ENCODE measurements at regions not wholly inside any gene's neighbourhood (a gene's known extent, or its start where the extent isn't known, plus 50 kb on each side); places are given as distances from the start of the nearest gene placed in this dataset.
"Not testable (repeated sequence)": the region's sequence is repeated elsewhere in the genome, so short reads cannot be mapped to it uniquely, and the experiment has no call there.

DNA sequence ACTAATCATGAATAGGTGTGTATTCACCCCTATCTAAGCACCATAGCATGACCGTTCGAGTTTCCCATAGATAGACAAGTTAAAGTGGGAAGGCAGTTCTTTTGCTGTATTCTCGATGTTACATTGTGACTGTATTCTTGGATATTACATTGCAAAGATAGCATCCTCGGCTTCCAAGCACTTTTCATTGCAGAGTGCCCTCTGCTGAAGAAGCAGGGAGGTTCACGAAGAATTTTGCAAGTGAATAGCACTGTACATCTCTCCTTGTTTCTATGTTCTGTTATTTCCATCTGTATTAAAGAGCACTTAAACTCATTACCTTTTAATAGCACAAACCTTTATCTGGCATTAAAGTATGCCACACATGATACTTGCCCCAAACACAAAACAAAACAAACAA lies 426.7 kb upstream of the ARX start:
- DNase-seq: no peak
- no peaks in the 10 kb centered on the region for H3K27me3 ChIP-seq
- H3K9me3 ChIP-seq: no peaks in the 10 kb centered on the region
- no peaks in the 10 kb centered on the region for H3K36me3 ChIP-seq
- no peak overlapping the region for H3K4me3 ChIP-seq

DNA sequence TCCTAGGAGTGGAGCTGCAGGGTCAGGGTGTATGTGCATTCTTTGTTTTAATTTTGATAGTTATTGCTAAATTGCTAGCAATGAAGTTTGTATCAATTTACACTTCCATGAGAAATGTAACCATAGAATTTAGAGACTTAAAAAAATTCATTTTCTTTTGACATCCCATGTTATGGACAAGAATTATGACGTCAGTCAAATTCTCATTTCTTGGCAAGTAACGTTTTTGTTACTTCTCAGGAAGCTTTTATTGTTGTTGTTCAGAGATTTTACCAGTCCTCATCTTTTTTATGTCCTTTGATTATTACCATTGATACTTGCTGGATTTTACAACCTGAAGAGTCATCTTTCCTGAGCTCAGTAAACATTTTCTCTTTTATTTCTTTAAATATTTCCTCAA lies 417.5 kb upstream of the ARX start:
- no peaks in the 10 kb centered on the region for H3K27me3 ChIP-seq
- H3K9me3 ChIP-seq: no peaks in the 10 kb centered on the region
- H3K4me3 ChIP-seq: no peak overlapping the region
- no peak for DNase-seq
- no peaks in the 10 kb centered on the region for H3K36me3 ChIP-seq

DNA sequence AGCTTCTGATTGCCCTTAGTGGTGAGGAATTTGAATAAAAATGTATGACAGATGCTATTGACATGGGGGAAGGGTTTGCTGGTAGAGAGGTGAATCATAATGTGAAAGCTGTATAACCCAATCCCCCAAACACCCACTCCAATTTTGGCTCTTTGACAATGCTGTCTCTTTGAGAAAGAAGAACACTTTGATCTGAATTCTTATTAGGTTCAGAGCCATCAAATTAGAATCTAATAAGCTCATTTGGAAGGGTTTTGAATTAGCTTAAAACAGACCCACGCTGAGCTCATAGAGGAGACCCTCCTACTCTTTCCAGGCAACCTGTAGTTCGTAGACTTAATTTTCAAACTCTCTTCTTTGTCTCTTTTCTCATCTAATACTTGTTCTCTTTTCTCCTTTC lies 416.6 kb upstream of the ARX start:
- no peaks in the 10 kb centered on the region for H3K36me3 ChIP-seq
- no peak for DNase-seq
- no peaks in the 10 kb centered on the region for H3K9me3 ChIP-seq
- no peaks in the 10 kb centered on the region for H3K27me3 ChIP-seq
- no peak overlapping the region for H3K4me3 ChIP-seq

DNA sequence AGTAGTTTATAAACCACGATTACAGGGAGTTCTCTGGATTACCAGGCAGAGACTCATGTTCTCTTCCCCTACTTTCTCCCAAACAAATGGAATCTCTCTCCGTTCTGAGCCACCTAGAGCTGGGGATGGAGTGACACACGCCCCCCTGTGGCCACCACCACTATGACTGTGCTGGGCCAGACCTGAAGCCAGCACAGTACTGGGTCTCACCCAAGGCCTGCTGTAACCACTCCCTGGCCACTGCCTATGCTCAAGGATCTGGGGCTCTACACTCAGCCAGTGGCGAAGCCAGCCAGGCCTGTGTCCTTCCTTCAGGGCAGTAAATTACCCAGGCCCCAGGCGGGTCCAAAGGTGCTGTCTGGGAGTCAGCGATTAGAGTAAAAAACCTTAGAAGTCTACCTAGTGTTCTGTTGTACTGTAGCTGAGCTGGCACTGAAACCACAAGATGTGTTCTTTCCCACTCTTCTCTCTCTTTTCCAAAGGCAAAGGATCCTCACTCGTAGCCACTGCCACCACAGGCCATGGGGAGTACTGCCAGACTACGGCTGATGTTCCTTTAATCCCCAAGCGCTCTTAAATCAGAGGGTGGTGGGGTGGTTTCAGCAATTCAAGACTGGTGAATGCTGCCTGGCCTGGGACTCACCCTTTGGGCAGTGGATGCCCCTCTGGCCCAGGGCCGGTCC lies 412.2 kb upstream of the ARX start:
- DNase-seq: no peak
- Histone ChIP-seq H3K9me3 (no peaks in the 10 kb centered on the region), H3K4me3 (no peak overlapping the region), H3K27me3 (no peaks in the 10 kb centered on the region), H3K36me3 (no peaks in the 10 kb centered on the region)

GRCh38 chrX:25404163-25404562 lies 388.4 kb upstream of the ARX start:
- DNase-seq, H3K4me3 ChIP-seq, H3K36me3 ChIP-seq, H3K9me3 ChIP-seq, H3K27me3 ChIP-seq: not testable (repeated sequence)

DNA sequence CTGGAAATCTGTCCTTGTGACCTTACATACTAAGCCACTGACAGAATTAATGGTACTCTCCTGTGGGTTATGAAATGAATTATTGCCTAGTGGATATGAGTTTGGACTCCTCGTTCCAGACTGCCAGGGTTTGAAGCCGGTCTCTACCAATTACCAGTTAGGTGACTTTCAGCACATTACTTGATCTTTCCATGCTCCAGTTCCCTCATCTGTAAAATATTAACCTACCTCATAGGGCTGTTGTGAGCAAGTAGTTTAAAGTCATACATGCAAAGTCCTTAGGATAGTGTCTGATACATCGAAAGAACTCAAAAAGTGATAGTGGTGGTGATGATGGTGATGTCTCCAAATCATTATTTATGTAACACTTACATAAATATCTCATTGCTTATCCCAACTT lies 373.5 kb upstream of the ARX start:
- Histone ChIP-seq H3K9me3 (no peaks in the 10 kb centered on the region), H3K27me3 (no peaks in the 10 kb centered on the region), H3K36me3 (no peaks in the 10 kb centered on the region), H3K4me3 (no peak overlapping the region)
- no peak for DNase-seq

DNA sequence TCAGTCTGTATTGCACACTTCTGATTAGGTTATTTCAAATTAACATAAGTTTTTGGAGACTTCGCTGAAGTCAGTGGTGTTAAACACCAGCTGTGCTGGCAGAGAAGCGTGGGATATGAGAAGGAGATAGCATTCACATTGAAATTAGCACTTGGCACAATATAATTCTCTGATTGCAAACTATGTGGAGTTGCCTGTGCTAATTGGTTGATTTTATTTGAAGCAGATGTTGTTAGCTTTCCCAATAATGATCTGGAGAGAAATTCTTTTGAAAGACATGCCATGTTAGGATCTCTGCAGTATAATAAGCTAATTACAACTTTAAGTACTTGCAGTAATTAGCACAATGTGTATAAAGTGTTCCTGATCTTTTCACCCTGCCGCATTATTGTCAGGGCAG lies 367.4 kb upstream of the ARX start:
- H3K27me3 ChIP-seq: no peaks in the 10 kb centered on the region
- no peak for DNase-seq
- no peak overlapping the region for H3K4me3 ChIP-seq
- H3K36me3 ChIP-seq: no peaks in the 10 kb centered on the region
- H3K9me3 ChIP-seq: no peaks in the 10 kb centered on the region

GRCh38 chrX:25356456-25356855 lies 340.7 kb upstream of the ARX start:
- no peaks in the 10 kb centered on the region for H3K9me3 ChIP-seq
- H3K4me3 ChIP-seq: no peak overlapping the region
- H3K36me3 ChIP-seq: no peaks in the 10 kb centered on the region
- no peak for DNase-seq
- H3K27me3 ChIP-seq: no peaks in the 10 kb centered on the region

- H3K4me3 ChIP-seq: no peak overlapping the region
- DNase-seq: no peak
Observed at GRCh38 chrX:25344161-25344936, 328.6 kb upstream of the ARX start.

GRCh38 chrX:25343060-25343459 lies 327.3 kb upstream of the ARX start:
- Histone ChIP-seq H3K36me3 (no peaks in the 10 kb centered on the region), H3K27me3 (no peaks in the 10 kb centered on the region), H3K9me3 (no peaks in the 10 kb centered on the region), H3K4me3 (no peak overlapping the region)
- DNase-seq: no peak

More at GRCh38 chrX:25344161-25344936, 328.6 kb upstream of the ARX start:
- Histone ChIP-seq H3K27me3 (no peaks in the 10 kb centered on the region), H3K36me3 (no peaks in the 10 kb centered on the region), H3K9me3 (no peaks in the 10 kb centered on the region)

DNA sequence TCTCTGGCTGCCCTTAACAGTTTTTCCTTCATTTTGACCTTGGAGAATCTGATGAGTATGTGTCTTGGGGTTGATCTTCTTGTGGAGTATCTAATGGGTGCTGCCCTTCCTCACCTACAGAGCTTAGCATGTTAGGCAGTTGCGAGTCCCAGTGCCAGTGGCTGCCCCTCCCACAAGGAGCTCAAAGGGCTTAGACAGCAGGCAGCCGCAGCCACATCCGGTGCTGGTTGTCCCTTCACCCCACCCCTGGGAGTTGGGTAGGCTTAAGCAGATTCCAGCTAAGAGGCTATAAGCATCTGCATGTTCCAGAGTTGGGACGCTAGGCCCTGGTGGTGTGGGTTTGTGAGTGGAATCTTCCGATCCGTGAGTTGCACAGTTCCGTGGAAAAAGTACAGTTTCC lies 322.1 kb upstream of the ARX start:
- H3K27me3 ChIP-seq: no peaks in the 10 kb centered on the region
- H3K36me3 ChIP-seq: no peaks in the 10 kb centered on the region
- no peak for DNase-seq
- no peaks in the 10 kb centered on the region for H3K9me3 ChIP-seq
- H3K4me3 ChIP-seq: no peak overlapping the region

- Histone ChIP-seq H3K36me3 (no peaks in the 10 kb centered on the region), H3K9me3 (no peaks in the 10 kb centered on the region), H3K27me3 (no peaks in the 10 kb centered on the region), H3K4me3 (no peak overlapping the region)
- DNase-seq: no peak
Observed at GRCh38 chrX:25300994-25301393, 285.2 kb upstream of the ARX start.

DNA sequence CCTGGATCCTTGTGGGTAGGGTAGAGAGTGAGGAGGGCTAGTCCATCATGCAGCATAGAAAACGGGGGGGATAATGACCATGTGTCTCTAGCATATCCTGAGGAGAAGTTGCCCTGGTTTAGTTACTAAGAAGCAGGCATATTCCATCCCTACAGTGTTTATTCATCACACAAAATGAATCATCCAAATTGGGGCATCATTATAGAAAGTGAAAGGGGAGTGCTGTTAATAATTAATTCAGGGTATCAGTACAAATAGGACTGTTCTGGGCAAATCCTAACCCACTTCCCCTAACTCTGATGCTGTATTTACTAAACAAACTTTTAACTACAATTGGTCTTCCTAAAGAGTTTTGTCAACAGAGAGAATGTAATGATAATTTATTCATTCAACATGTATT lies 281.1 kb upstream of the ARX start:
- Histone ChIP-seq H3K9me3 (no peaks in the 10 kb centered on the region), H3K27me3 (no peaks in the 10 kb centered on the region), H3K4me3 (no peak overlapping the region), H3K36me3 (no peaks in the 10 kb centered on the region)
- DNase-seq: no peak

DNA sequence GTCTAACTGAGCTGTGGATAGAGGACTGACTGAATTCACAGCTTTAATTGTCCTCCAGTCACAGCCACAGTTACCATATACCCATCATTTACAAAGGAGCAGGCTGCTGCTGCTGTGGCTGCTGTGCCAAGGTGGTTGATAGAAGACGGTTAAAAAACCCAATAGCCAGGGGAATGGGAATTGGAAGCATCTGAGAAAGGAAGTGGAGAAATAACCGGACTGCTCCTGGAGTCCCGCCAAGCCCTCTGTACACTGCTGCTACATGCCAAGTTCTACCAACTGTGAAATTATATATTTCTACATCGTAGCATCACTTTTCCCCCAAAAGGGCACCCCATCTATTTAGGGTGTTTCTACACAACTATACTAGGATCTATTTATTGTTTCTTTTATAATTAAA lies 279.7 kb upstream of the ARX start:
- Histone ChIP-seq H3K27me3 (no peaks in the 10 kb centered on the region), H3K9me3 (no peaks in the 10 kb centered on the region), H3K4me3 (no peak overlapping the region), H3K36me3 (no peaks in the 10 kb centered on the region)
- no peak for DNase-seq

DNA sequence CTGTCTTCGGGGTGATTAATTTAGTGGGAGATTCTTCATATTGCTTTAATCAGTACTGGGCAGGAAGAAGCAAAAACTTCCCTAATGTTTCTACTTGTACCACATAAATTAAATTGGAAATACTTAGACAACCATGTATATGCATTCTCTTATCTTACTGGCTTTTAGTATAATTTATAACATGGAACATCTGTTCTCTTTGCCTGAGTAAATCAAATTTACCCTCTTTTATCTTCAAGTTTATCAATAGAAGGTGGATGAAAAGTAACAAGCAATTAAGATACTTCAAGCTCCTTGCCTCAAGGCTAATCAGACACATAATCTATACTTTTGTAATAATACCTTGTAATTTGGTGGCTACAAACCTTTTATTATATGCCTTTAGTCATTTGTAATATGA lies 274.4 kb upstream of the ARX start:
- Histone ChIP-seq H3K36me3 (no peaks in the 10 kb centered on the region), H3K9me3 (no peaks in the 10 kb centered on the region), H3K27me3 (no peaks in the 10 kb centered on the region), H3K4me3 (no peak overlapping the region)
- DNase-seq: no peak

GRCh38 chrX:25288676-25289075 lies 272.9 kb upstream of the ARX start:
- no peaks in the 10 kb centered on the region for H3K9me3 ChIP-seq
- no peak for DNase-seq
- no peaks in the 10 kb centered on the region for H3K36me3 ChIP-seq
- no peak overlapping the region for H3K4me3 ChIP-seq
- H3K27me3 ChIP-seq: no peaks in the 10 kb centered on the region

GRCh38 chrX:25287521-25287920 lies 271.8 kb upstream of the ARX start:
- Histone ChIP-seq H3K36me3 (no peaks in the 10 kb centered on the region), H3K4me3 (no peak overlapping the region), H3K9me3 (no peaks in the 10 kb centered on the region), H3K27me3 (no peaks in the 10 kb centered on the region)
- no peak for DNase-seq

GRCh38 chrX:25285598-25285997 lies 269.8 kb upstream of the ARX start:
- no peaks in the 10 kb centered on the region for H3K27me3 ChIP-seq
- no peak for DNase-seq
- no peaks in the 10 kb centered on the region for H3K9me3 ChIP-seq
- H3K36me3 ChIP-seq: no peaks in the 10 kb centered on the region
- no peak overlapping the region for H3K4me3 ChIP-seq
